ENCODE measurements at regions not wholly inside any gene's neighbourhood (a gene's known extent, or its start where the extent isn't known, plus 50 kb on each side); places are given as distances from the start of the nearest gene placed in this dataset.

DNA sequence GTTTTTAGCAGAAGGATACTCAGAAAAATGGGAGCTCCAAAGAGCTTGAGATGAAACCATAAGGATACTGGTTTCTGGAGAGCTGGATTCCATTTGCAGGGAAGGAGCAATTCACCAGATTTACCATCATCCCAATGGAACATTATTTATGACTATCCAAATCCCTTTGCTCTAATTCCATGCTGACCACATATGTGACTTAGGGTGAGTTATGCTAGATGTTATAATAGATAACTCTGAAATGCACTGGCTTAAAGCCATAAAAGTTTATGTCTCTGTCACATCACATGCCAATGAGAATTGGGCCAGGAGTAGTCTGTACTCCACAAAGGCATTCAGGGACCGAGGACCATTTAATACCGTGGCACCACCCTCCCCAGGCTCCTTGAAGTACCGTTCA, 185.2 kb downstream of the SKIDA1 start:
- TF ChIP-seq POLR2A (IDR thresholded peaks at IDR 0.05), result no peak
- TF ChIP-seq, protein P1, sequence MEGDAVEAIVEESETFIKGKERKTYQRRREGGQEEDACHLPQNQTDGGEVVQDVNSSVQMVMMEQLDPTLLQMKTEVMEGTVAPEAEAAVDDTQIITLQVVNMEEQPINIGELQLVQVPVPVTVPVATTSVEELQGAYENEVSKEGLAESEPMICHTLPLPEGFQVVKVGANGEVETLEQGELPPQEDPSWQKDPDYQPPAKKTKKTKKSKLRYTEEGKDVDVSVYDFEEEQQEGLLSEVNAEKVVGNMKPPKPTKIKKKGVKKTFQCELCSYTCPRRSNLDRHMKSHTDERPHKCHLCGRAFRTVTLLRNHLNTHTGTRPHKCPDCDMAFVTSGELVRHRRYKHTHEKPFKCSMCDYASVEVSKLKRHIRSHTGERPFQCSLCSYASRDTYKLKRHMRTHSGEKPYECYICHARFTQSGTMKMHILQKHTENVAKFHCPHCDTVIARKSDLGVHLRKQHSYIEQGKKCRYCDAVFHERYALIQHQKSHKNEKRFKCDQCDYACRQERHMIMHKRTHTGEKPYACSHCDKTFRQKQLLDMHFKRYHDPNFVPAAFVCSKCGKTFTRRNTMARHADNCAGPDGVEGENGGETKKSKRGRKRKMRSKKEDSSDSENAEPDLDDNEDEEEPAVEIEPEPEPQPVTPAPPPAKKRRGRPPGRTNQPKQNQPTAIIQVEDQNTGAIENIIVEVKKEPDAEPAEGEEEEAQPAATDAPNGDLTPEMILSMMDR (IDR thresholded peaks at IDR 0.05), result no peak
